ENCODE measurements at regions not wholly inside any gene's neighbourhood (a gene's known extent, or its start where the extent isn't known, plus 50 kb on each side); places are given as distances from the start of the nearest gene placed in this dataset.

DNA sequence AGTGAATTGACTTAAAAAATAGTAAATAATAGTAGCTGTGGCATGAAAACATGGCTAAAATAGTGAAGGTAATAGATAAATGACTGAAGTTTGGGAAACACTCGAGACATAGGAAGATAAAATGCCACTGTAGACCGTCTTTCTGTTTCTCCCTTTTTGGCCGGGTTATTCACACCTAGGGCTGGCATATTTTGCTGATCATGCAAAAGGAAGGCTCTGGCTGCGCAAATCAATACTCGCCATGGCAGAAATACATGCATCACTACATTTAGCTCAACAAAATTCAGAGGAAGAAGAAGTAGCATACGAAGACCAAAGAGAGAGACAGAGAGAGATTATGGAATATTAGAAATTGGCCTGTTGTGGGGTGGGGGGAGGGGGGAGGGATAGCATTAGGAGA lies 242.2 kb upstream of the KBTBD8 start:
- DNase-seq (ENCODE audit: extremely low read depth, insufficient read length) = no peak
- Histone ChIP-seq H3K36me3 (ENCODE audit: control insufficient read depth, insufficient read depth, low read length) (no peaks in the 10 kb centered on the region), H3K4me3 (replicated peaks; ENCODE audit: low read depth, low read length) (no peak overlapping the region), H3K27me3 (replicated peaks; ENCODE audit: control insufficient read depth, insufficient read depth, low read length) (no peaks in the 10 kb centered on the region)
- TF ChIP-seq CTCF (IDR thresholded peaks at IDR 0.05; ENCODE audit: insufficient read depth, low read length, poor library complexity, severe bottlenecking) = no peak

- no peak for DNase-seq (ENCODE audit: extremely low read depth, insufficient read length)
- TF ChIP-seq CTCF (IDR thresholded peaks at IDR 0.05; ENCODE audit: insufficient read depth, low read length, poor library complexity, severe bottlenecking) = no peak
- no peak overlapping the region for H3K4me3 ChIP-seq (replicated peaks; ENCODE audit: low read depth, low read length)
- H3K27me3 ChIP-seq (replicated peaks; ENCODE audit: control insufficient read depth, insufficient read depth, low read length) = no peaks in the 10 kb centered on the region
- H3K36me3 ChIP-seq (ENCODE audit: control insufficient read depth, insufficient read depth, low read length) = no peaks in the 10 kb centered on the region
Observed at GRCh38 chr3:66756468-66757036, 241.6 kb upstream of the KBTBD8 start.

GRCh38 chr3:66761093-66761780 lies 236.9 kb upstream of the KBTBD8 start:
- Histone ChIP-seq H3K27me3 (replicated peaks; ENCODE audit: control insufficient read depth, insufficient read depth, low read length) (no peaks in the 10 kb centered on the region), H3K36me3 (ENCODE audit: control insufficient read depth, insufficient read depth, low read length) (no peaks in the 10 kb centered on the region), H3K4me3 (replicated peaks; ENCODE audit: low read depth, low read length) (no peak overlapping the region)
- no peak for DNase-seq (ENCODE audit: extremely low read depth, insufficient read length)
- no peak for TF ChIP-seq CTCF (IDR thresholded peaks at IDR 0.05; ENCODE audit: insufficient read depth, low read length, poor library complexity, severe bottlenecking)

- DNase-seq (ENCODE audit: extremely low read depth, insufficient read length) = no peak
- no peak for TF ChIP-seq CTCF (IDR thresholded peaks at IDR 0.05; ENCODE audit: insufficient read depth, low read length, poor library complexity, severe bottlenecking)
- Histone ChIP-seq H3K4me3 (replicated peaks; ENCODE audit: low read depth, low read length) (no peak overlapping the region), H3K36me3 (ENCODE audit: control insufficient read depth, insufficient read depth, low read length) (no peaks in the 10 kb centered on the region), H3K27me3 (replicated peaks; ENCODE audit: control insufficient read depth, insufficient read depth, low read length) (no peaks in the 10 kb centered on the region)
Observed at GRCh38 chr3:66762916-66763693, 235.0 kb upstream of the KBTBD8 start.

DNA sequence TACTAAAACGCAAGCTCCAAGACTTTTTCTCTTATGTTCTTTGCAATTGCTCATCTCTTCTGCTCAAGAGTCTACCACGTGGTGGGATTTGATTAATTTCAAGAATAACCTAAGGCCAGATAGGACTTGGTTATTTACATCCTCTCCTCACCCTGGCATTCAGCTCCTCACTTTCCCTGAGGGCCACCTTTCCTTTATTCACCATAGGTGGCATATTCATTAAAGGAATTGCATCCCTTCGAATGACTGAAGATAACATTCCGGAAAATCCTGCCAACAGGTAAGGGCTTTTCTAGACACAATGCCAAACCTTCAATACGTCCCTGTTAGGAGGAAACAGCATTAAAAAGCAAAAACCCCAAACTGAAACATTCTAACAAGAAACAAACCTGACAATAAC lies 220.0 kb upstream of the KBTBD8 start:
- no peak for DNase-seq (ENCODE audit: extremely low read depth, insufficient read length)

More for the DNA sequence above, 220.0 kb upstream of the KBTBD8 start:
- no peaks in the 10 kb centered on the region; the same call in 1 of the 2 replicates for H3K27me3 ChIP-seq (replicated peaks; ENCODE audit: control insufficient read depth, insufficient read depth, low read length)
- no peak overlapping the region for H3K4me3 ChIP-seq (replicated peaks; ENCODE audit: low read depth, low read length)
- no peaks in the 10 kb centered on the region for H3K36me3 ChIP-seq (ENCODE audit: control insufficient read depth, insufficient read depth, low read length)
- TF ChIP-seq CTCF (IDR thresholded peaks at IDR 0.05; ENCODE audit: insufficient read depth, low read length, poor library complexity, severe bottlenecking) = no peak

All from GM06990 (cell line).